Activated CD4-positive, alpha-beta T cell treated with anti-CD3 and anti-CD28 coated beads, Interleukin-2, amount 10 ng/mL, durations not matched to agents 7 days and 5 days (primary cell): ENCODE measurements at regions not wholly inside any gene's neighbourhood (a gene's known extent, or its start where the extent isn't known, plus 50 kb on each side); places are given as distances from the start of the nearest gene placed in this dataset.

Experiments used
- CTCF ChIA-PET: fragments of 350-600 bp; sonication (Branson Sonifier 250); formaldehyde crosslinking; loops from one replicate; lab custom pipeline; 2021; ENCODE audit warnings: antibody characterized with exemption; lab: Charles Lee
- POLR2A ChIA-PET: fragments of 350-600 bp; sonication (Branson Sonifier 250); formaldehyde crosslinking; loops from one replicate; lab custom pipeline; 2021; ENCODE audit warnings: antibody characterized with exemption; lab: Charles Lee
- DNase-seq: peaks from one replicate; pipeline ENCODE4 v3.0.0-alpha.2; 2020
- H3K27ac Mint-ChIP-seq: one replicate; pipeline ENCODE4 v1.8.0; 2021; ENCODE audit warnings: mild to moderate bottlenecking, moderate library complexity, mixed read lengths
- H3K27me3 Mint-ChIP-seq: one replicate; pipeline ENCODE4 v1.8.0; 2021; ENCODE audit warnings: mixed read lengths
- H3K36me3 Mint-ChIP-seq: one replicate; pipeline ENCODE4 v1.8.0; 2021; ENCODE audit warnings: low read depth, mixed read lengths
- H3K4me1 Mint-ChIP-seq: one replicate; pipeline ENCODE4 v1.8.0; 2021; ENCODE audit warnings: mixed read lengths
- H3K4me3 Mint-ChIP-seq: one replicate; pipeline ENCODE4 v1.8.0; 2021; ENCODE audit warnings: mild to moderate bottlenecking, moderate library complexity, mixed read lengths
- H3K9me3 Mint-ChIP-seq: one replicate; pipeline ENCODE4 v1.8.0; 2021; ENCODE audit warnings: mixed read lengths

- no peak overlapping the region for H3K4me3 Mint-ChIP-seq
- POLR2A ChIA-PET = no interaction called here
- no peaks in the 10 kb centered on the region for H3K4me1 Mint-ChIP-seq
- H3K27ac Mint-ChIP-seq = no peak overlapping the region
- no peaks in the 10 kb centered on the region for H3K27me3 Mint-ChIP-seq
- CTCF ChIA-PET = no interaction called here
- DNase-seq = no peak
- H3K36me3 Mint-ChIP-seq = no peaks in the 10 kb centered on the region
- H3K9me3 Mint-ChIP-seq = no peaks in the 10 kb centered on the region
Observed at GRCh38 chr7:156026603-156027002, 214.3 kb upstream of the SHH start.

GRCh38 chr7:156026076-156026600, 213.9 kb upstream of the SHH start:
- Mint-ChIP-seq H3K36me3 (no peaks in the 10 kb centered on the region), H3K4me1 (no peaks in the 10 kb centered on the region), H3K4me3 (no peak overlapping the region), H3K27me3 (no peaks in the 10 kb centered on the region), H3K27ac (no peak overlapping the region), H3K9me3 (no peaks in the 10 kb centered on the region)
- ChIA-PET CTCF (no interaction called here), POLR2A (no interaction called here)
- no peak for DNase-seq

GRCh38 chr7:156025675-156026074, 213.4 kb upstream of the SHH start:
- CTCF ChIA-PET = no interaction called here
- H3K36me3 Mint-ChIP-seq = no peaks in the 10 kb centered on the region
- no peaks in the 10 kb centered on the region for H3K27me3 Mint-ChIP-seq

GRCh38 chr7:156024201-156024600, 211.9 kb upstream of the SHH start:
- H3K27me3 Mint-ChIP-seq = no peaks in the 10 kb centered on the region
- H3K4me3 Mint-ChIP-seq = no peak overlapping the region
- H3K9me3 Mint-ChIP-seq = no peaks in the 10 kb centered on the region
- H3K36me3 Mint-ChIP-seq = no peaks in the 10 kb centered on the region
- ChIA-PET CTCF (no interaction called here), POLR2A (no interaction called here)
- DNase-seq = no peak
- H3K4me1 Mint-ChIP-seq = no peaks in the 10 kb centered on the region
- H3K27ac Mint-ChIP-seq = no peak overlapping the region

More at GRCh38 chr7:156025675-156026074, 213.4 kb upstream of the SHH start:
- POLR2A ChIA-PET = no interaction called here
- Mint-ChIP-seq H3K9me3 (no peaks in the 10 kb centered on the region), H3K4me1 (no peaks in the 10 kb centered on the region), H3K27ac (no peak overlapping the region), H3K4me3 (no peak overlapping the region)
- DNase-seq = no peak

- H3K4me3 Mint-ChIP-seq = no peak overlapping the region
- H3K27me3 Mint-ChIP-seq = no peaks in the 10 kb centered on the region
- ChIA-PET POLR2A (no interaction called here), CTCF (no interaction called here)
- H3K36me3 Mint-ChIP-seq = no peaks in the 10 kb centered on the region
- no peaks in the 10 kb centered on the region for H3K9me3 Mint-ChIP-seq
- H3K27ac Mint-ChIP-seq = no peak overlapping the region
- no peaks in the 10 kb centered on the region for H3K4me1 Mint-ChIP-seq
- no peak for DNase-seq
Observed at GRCh38 chr7:156022483-156023459, 210.5 kb upstream of the SHH start.

GRCh38 chr7:156021471-156021870, 209.2 kb upstream of the SHH start:
- H3K4me3 Mint-ChIP-seq = no peak overlapping the region
- ChIA-PET CTCF (no interaction called here), POLR2A (no interaction called here)
- H3K27me3 Mint-ChIP-seq = no peaks in the 10 kb centered on the region
- no peak overlapping the region for H3K27ac Mint-ChIP-seq
- H3K36me3 Mint-ChIP-seq = no peaks in the 10 kb centered on the region
- DNase-seq = no peak
- H3K9me3 Mint-ChIP-seq = no peaks in the 10 kb centered on the region
- H3K4me1 Mint-ChIP-seq = no peaks in the 10 kb centered on the region

- H3K4me3 Mint-ChIP-seq = no peak overlapping the region
- H3K4me1 Mint-ChIP-seq = no peaks in the 10 kb centered on the region
- POLR2A ChIA-PET = no interaction called here
- H3K27me3 Mint-ChIP-seq = no peaks in the 10 kb centered on the region
- DNase-seq = no peak
- CTCF ChIA-PET = no interaction called here
- no peaks in the 10 kb centered on the region for H3K36me3 Mint-ChIP-seq
- no peak overlapping the region for H3K27ac Mint-ChIP-seq
- H3K9me3 Mint-ChIP-seq = no peaks in the 10 kb centered on the region
Observed at GRCh38 chr7:156020566-156020965, 208.3 kb upstream of the SHH start.

- H3K27ac Mint-ChIP-seq = no peak overlapping the region
- no peaks in the 10 kb centered on the region for H3K27me3 Mint-ChIP-seq
- no peak for DNase-seq
Observed at GRCh38 chr7:156019776-156020565, 207.7 kb upstream of the SHH start.

GRCh38 chr7:156019308-156019707, 207.0 kb upstream of the SHH start:
- Mint-ChIP-seq H3K36me3 (no peaks in the 10 kb centered on the region), H3K27me3 (no peaks in the 10 kb centered on the region), H3K4me1 (peaks cover 6% of the 10 kb centered on the region), H3K9me3 (no peaks in the 10 kb centered on the region), H3K4me3 (no peak overlapping the region), H3K27ac (no peak overlapping the region)
- DNase-seq = no peak
- ChIA-PET POLR2A (no interaction called here), CTCF (interaction anchor here (0.6 kb wide), 1 partner anchor 91 kb away, joined by 4 read pairs; no protein-coding TSS in a partner anchor)

More at GRCh38 chr7:156019776-156020565, 207.7 kb upstream of the SHH start:
- H3K4me1 Mint-ChIP-seq = peaks cover 1% of the 10 kb centered on the region
- H3K9me3 Mint-ChIP-seq = no peaks in the 10 kb centered on the region
- ChIA-PET POLR2A (no interaction called here), CTCF (interaction anchor here (0.6 kb wide), 1 partner anchor 90 kb away, joined by 4 read pairs; no protein-coding TSS in a partner anchor)
- no peaks in the 10 kb centered on the region for H3K36me3 Mint-ChIP-seq
- no peak overlapping the region for H3K4me3 Mint-ChIP-seq

- CTCF ChIA-PET = interaction anchor here (1.2 kb wide), 1 partner anchor 20 kb away, joined by 3 read pairs; no protein-coding TSS in a partner anchor
- H3K27me3 Mint-ChIP-seq = peaks cover 4% of the 10 kb centered on the region
- no peak overlapping the region for H3K27ac Mint-ChIP-seq
- no peak for DNase-seq
- no peaks in the 10 kb centered on the region for H3K36me3 Mint-ChIP-seq
- H3K4me3 Mint-ChIP-seq = no peak overlapping the region
- peaks cover 9% of the 10 kb centered on the region for H3K4me1 Mint-ChIP-seq
- H3K9me3 Mint-ChIP-seq = peaks cover 5% of the 10 kb centered on the region
- POLR2A ChIA-PET = no interaction called here
Observed at GRCh38 chr7:156017916-156018700, 205.8 kb upstream of the SHH start.

GRCh38 chr7:156017431-156017830, 205.2 kb upstream of the SHH start:
- Mint-ChIP-seq H3K4me3 (no peak overlapping the region), H3K27ac (no peak overlapping the region), H3K27me3 (peaks cover 4% of the 10 kb centered on the region), H3K4me1 (peaks cover 9% of the 10 kb centered on the region), H3K36me3 (no peaks in the 10 kb centered on the region), H3K9me3 (peaks cover 6% of the 10 kb centered on the region)
- no peak for DNase-seq
- POLR2A ChIA-PET = no interaction called here
- CTCF ChIA-PET = interaction anchor here (1.2 kb wide), 1 partner anchor 20 kb away, joined by 3 read pairs; no protein-coding TSS in a partner anchor

GRCh38 chr7:156015237-156016020, 203.2 kb upstream of the SHH start:
- CTCF ChIA-PET = no interaction called here
- POLR2A ChIA-PET = no interaction called here
- peaks cover 6% of the 10 kb centered on the region for H3K9me3 Mint-ChIP-seq
- H3K27me3 Mint-ChIP-seq = peaks cover 4% of the 10 kb centered on the region
- no peak overlapping the region for H3K4me3 Mint-ChIP-seq
- DNase-seq = no peak
- peaks cover 9% of the 10 kb centered on the region for H3K4me1 Mint-ChIP-seq
- no peak overlapping the region for H3K27ac Mint-ChIP-seq
- no peaks in the 10 kb centered on the region for H3K36me3 Mint-ChIP-seq
